ENCODE measurements at regions not wholly inside any gene's neighbourhood (a gene's known extent, or its start where the extent isn't known, plus 50 kb on each side); places are given as distances from the start of the nearest gene placed in this dataset.

DNA sequence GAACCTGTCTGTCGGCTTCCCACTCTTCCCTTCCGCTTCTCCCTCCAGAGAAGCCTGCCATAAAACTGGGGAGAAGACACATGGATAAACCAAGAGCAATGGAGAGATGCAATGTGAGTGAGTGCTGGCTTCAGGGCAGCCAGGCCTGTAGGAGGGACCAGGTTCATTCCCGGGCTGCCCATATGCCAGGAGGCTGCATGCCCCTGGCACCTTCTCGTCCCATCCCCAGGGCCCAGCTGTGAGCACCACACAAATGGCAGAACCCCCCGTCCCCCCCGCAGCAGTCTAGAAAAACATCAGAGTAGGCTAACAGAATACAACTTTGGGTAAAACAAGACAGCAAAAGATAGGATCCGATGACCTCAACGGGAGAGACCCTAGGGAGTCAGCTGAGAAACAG lies 341.3 kb upstream of the SHH start:
- TF ChIP-seq, protein P1, sequence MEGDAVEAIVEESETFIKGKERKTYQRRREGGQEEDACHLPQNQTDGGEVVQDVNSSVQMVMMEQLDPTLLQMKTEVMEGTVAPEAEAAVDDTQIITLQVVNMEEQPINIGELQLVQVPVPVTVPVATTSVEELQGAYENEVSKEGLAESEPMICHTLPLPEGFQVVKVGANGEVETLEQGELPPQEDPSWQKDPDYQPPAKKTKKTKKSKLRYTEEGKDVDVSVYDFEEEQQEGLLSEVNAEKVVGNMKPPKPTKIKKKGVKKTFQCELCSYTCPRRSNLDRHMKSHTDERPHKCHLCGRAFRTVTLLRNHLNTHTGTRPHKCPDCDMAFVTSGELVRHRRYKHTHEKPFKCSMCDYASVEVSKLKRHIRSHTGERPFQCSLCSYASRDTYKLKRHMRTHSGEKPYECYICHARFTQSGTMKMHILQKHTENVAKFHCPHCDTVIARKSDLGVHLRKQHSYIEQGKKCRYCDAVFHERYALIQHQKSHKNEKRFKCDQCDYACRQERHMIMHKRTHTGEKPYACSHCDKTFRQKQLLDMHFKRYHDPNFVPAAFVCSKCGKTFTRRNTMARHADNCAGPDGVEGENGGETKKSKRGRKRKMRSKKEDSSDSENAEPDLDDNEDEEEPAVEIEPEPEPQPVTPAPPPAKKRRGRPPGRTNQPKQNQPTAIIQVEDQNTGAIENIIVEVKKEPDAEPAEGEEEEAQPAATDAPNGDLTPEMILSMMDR (conservative IDR thresholded peaks at IDR 0.05 in 1 of 2, IDR thresholded peaks at IDR 0.05 in 1 of 2; ENCODE audit: low read depth in 1 of 2, low read length in 2 of 2) = no peak
- no peak for TF ChIP-seq EZH2 (IDR thresholded peaks at IDR 0.05; ENCODE audit: low read length, missing control alignments)
